ENCODE measurements at regions not wholly inside any gene's neighbourhood (a gene's known extent, or its start where the extent isn't known, plus 50 kb on each side); places are given as distances from the start of the nearest gene placed in this dataset.

DNA sequence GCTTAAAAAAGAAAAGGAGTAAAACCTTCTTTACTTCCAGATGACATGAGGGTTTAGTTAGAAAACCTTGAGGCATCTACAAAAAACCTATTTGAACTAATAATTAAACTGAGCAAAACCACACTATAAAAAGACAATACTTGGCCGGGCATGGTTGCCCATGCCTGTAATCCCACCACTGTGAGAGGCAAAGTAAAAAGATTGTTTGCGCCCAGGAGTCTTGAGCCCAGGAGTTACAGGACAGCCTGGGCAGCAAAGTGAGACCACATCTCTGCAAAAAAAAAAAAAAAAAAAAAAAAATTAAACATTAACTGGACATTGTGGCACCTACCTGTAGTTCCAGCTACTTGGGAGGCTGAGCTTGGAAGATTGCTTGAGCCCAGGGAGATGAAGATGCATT lies 502.8 kb upstream of the LRRTM4 start:
- no peaks in the 10 kb centered on the region for H3K4me1 Mint-ChIP-seq
- 80% methylated on average over 1 of the region's 2 CpGs for WGBS (ENCODE audit: insufficient coverage)
- intact Hi-C loops (cut with micrococcal nuclease): no loop called here
- H4K20me1 ChIP-seq (ENCODE audit: insufficient read depth, low read length): no peaks in the 10 kb centered on the region
- H3K4me3 ChIP-seq (replicated peaks in 1 of 3; ENCODE audit: low read depth in 2 of 3, low read length in 3 of 3): no peak overlapping the region
- no peak overlapping the region for H3K4me3 Mint-ChIP-seq
- no peaks in the 10 kb centered on the region for H3K27me3 ChIP-seq (ENCODE audit: control insufficient read depth in 2 of 2, insufficient read depth in 2 of 2, low read length in 2 of 2)
- H3K9ac ChIP-seq (ENCODE audit: insufficient read depth, low read length, poor library complexity, severe bottlenecking): no peak overlapping the region
- no peak overlapping the region for H3K27ac Mint-ChIP-seq
- no peaks in the 10 kb centered on the region for H3K79me2 ChIP-seq (ENCODE audit: insufficient read depth, low read length)
- H3K4me1 ChIP-seq (ENCODE audit: control insufficient read depth in 1 of 2, insufficient read depth in 2 of 2, low read length in 2 of 2): no peaks in the 10 kb centered on the region
- H3K36me3 ChIP-seq (replicated peaks in 1 of 2; ENCODE audit: control insufficient read depth in 1 of 2, insufficient read depth in 2 of 2, low read length in 2 of 2): no peaks in the 10 kb centered on the region
- no peaks in the 10 kb centered on the region for H3K27me3 Mint-ChIP-seq (ENCODE audit: low read depth in 3 of 3)
- peaks cover 13 to 23% of the 10 kb centered on the region in 2 donors for H3K9me3 ChIP-seq (replicated peaks in 1 of 2; ENCODE audit: control insufficient read depth in 1 of 2, insufficient read depth in 1 of 2, low read length in 2 of 2)
- peaks cover 0 to 18% (median 9%) of the 10 kb centered on the region in 7 donors for H3K9me3 Mint-ChIP-seq
- TF ChIP-seq CTCF (IDR thresholded peaks at IDR 0.05): no peak
- H3K27ac ChIP-seq (ENCODE audit: low read depth in 1 of 2, low read length in 2 of 2): no peak overlapping the region
- no peak for DNase-seq
- H3K4me2 ChIP-seq (replicated peaks; ENCODE audit: extremely low read depth, low read length, poor library complexity, severe bottlenecking): no peak overlapping the region
- no peak overlapping the region for H2AFZ ChIP-seq (ENCODE audit: insufficient read depth, low read depth, low read length, poor library complexity, severe bottlenecking)
- no peaks in the 10 kb centered on the region for H3K36me3 Mint-ChIP-seq

- no peak overlapping the region for H3K9ac ChIP-seq (ENCODE audit: insufficient read depth, low read length, poor library complexity, severe bottlenecking)
- DNase-seq: no peak
- Mint-ChIP-seq H3K9me3 (peaks cover 0 to 13% (median 5%) of the 10 kb centered on the region in 7 donors), H3K4me3 (no peak overlapping the region), H3K36me3 (no peaks in the 10 kb centered on the region), H3K4me1 (no peaks in the 10 kb centered on the region), H3K27ac (no peak overlapping the region), H3K27me3 (ENCODE audit: low read depth in 3 of 3) (no peaks in the 10 kb centered on the region)
- no peaks in the 10 kb centered on the region for H4K20me1 ChIP-seq (ENCODE audit: insufficient read depth, low read length)
- H3K9me3 ChIP-seq (replicated peaks in 1 of 2; ENCODE audit: control insufficient read depth in 1 of 2, insufficient read depth in 1 of 2, low read length in 2 of 2): peaks cover 11% of the 10 kb centered on the region in 2 donors
- H3K27ac ChIP-seq (ENCODE audit: low read depth in 1 of 2, low read length in 2 of 2): no peak overlapping the region
- no peaks in the 10 kb centered on the region for H3K79me2 ChIP-seq (ENCODE audit: insufficient read depth, low read length)
- H3K36me3 ChIP-seq (replicated peaks in 1 of 2; ENCODE audit: control insufficient read depth in 1 of 2, insufficient read depth in 2 of 2, low read length in 2 of 2): no peaks in the 10 kb centered on the region
- no peak overlapping the region for H3K4me3 ChIP-seq (replicated peaks in 1 of 3; ENCODE audit: low read depth in 2 of 3, low read length in 3 of 3)
- H3K4me2 ChIP-seq (replicated peaks; ENCODE audit: extremely low read depth, low read length, poor library complexity, severe bottlenecking): no peak overlapping the region
- TF ChIP-seq CTCF (IDR thresholded peaks at IDR 0.05): no peak
- H3K27me3 ChIP-seq (ENCODE audit: control insufficient read depth in 2 of 2, insufficient read depth in 2 of 2, low read length in 2 of 2): no peaks in the 10 kb centered on the region
- no peak overlapping the region for H2AFZ ChIP-seq (ENCODE audit: insufficient read depth, low read depth, low read length, poor library complexity, severe bottlenecking)
- no peaks in the 10 kb centered on the region for H3K4me1 ChIP-seq (ENCODE audit: control insufficient read depth in 1 of 2, insufficient read depth in 2 of 2, low read length in 2 of 2)
- WGBS (ENCODE audit: insufficient coverage): no CpG with 5 or more reads among the region's 4 CpGs
- intact Hi-C loops (cut with micrococcal nuclease): no loop called here
Measured at GRCh38 chr2:78029392-78029995, 507.3 kb upstream of the LRRTM4 start.

Data from CD14-positive monocyte (primary cell).